Right atrium auricular region (tissue), 2 donors: ENCODE measurements at regions not wholly inside any gene's neighbourhood (a gene's known extent, or its start where the extent isn't known, plus 50 kb on each side); places are given as distances from the start of the nearest gene placed in this dataset.

Experiments used
- DNase-seq: peaks from one replicate; pipeline ENCODE4 v3.0.0-alpha.2; 2019; ENCODE audit warnings: low spot score
- H3K27ac ChIP-seq, 2 donors: fragments of 200-600 bp; sonication (generic); 1 replicate in 1 of 2; 2 replicates in 1 of 2; pipeline ENCODE4 v1.5.1; 2016 to 2019
- H3K27me3 ChIP-seq, 2 donors: fragments of 200-600 bp; sonication (generic); one replicate each; pipeline versions ENCODE4 v1.5.1 to v1.6.0; 2017 to 2019
- H3K36me3 ChIP-seq: fragments of 200-600 bp; sonication (generic); one replicate; pipeline ENCODE4 v1.5.1; 2016
- H3K4me1 ChIP-seq, 2 donors: fragments of 200-600 bp; sonication (generic); one replicate each; pipeline versions ENCODE4 v1.5.1 to v1.6.0; 2017 to 2019
- H3K4me3 ChIP-seq, 2 donors: fragments of 200-600 bp; sonication (generic); 1 replicate in 1 of 2; 2 replicates in 1 of 2; pipeline ENCODE4 v1.5.1; 2017 to 2019; ENCODE audit warnings: mild to moderate bottlenecking in 1 of 2, moderate library complexity in 1 of 2
- H3K9me3 ChIP-seq, 2 donors: fragments of 200-600 bp; sonication (generic); one replicate each; pipeline ENCODE4 v1.5.1; 2019
- TF ChIP-seq, protein P1 (sequence below), 2 donors: fragments of 200-600 bp; sonication (generic); IDR thresholded peaks; one replicate each; pipeline ENCODE4 v1.5.1; 2019; ENCODE audit warnings: antibody characterized with exemption in 2 of 2

DNA sequence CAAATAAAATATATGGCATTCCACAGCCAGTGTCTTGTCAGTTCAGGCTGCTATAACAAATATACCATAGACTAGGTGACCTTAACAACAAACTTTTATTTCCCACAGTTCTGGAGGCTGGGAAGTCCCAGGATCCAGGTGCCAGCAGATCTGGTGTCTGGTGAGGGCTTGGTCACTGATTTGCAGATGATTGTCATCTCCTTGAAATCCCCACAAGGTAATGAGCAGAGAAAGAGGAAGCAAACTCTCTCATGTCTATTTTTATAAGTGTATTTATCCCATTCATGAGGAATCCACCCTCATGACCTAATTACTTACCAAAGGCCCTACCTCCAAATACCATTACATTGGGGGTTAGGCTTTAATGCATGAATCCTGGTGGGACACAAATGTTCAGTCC is 663.2 kb downstream of the TLR4 start:
- Histone ChIP-seq H3K4me3 (no peak overlapping the region), H3K4me1 (no peaks in the 10 kb centered on the region)
- TF ChIP-seq, protein P1, sequence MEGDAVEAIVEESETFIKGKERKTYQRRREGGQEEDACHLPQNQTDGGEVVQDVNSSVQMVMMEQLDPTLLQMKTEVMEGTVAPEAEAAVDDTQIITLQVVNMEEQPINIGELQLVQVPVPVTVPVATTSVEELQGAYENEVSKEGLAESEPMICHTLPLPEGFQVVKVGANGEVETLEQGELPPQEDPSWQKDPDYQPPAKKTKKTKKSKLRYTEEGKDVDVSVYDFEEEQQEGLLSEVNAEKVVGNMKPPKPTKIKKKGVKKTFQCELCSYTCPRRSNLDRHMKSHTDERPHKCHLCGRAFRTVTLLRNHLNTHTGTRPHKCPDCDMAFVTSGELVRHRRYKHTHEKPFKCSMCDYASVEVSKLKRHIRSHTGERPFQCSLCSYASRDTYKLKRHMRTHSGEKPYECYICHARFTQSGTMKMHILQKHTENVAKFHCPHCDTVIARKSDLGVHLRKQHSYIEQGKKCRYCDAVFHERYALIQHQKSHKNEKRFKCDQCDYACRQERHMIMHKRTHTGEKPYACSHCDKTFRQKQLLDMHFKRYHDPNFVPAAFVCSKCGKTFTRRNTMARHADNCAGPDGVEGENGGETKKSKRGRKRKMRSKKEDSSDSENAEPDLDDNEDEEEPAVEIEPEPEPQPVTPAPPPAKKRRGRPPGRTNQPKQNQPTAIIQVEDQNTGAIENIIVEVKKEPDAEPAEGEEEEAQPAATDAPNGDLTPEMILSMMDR (IDR thresholded peaks at IDR 0.05), result no peak

GRCh38 chr9:118384531-118385100 is 680.4 kb downstream of the TLR4 start:
- no peaks in the 10 kb centered on the region for H3K27me3 ChIP-seq
- TF ChIP-seq, protein P1 (IDR thresholded peaks at IDR 0.05), result no peak

More for the DNA sequence above, 663.2 kb downstream of the TLR4 start:
- Histone ChIP-seq H3K36me3 (no peaks in the 10 kb centered on the region), H3K27me3 (no peaks in the 10 kb centered on the region), H3K27ac (no peak overlapping the region), H3K9me3 (no peaks in the 10 kb centered on the region)
- DNase-seq, result no peak

GRCh38 chr9:118395415-118395814 is 691.2 kb downstream of the TLR4 start:
- Histone ChIP-seq H3K4me1 (no peaks in the 10 kb centered on the region), H3K27me3 (no peaks in the 10 kb centered on the region), H3K36me3 (no peaks in the 10 kb centered on the region), H3K27ac (no peak overlapping the region), H3K4me3 (no peak overlapping the region), H3K9me3 (no peaks in the 10 kb centered on the region)
- TF ChIP-seq, protein P1 (IDR thresholded peaks at IDR 0.05), result no peak
- DNase-seq, result no peak

More at GRCh38 chr9:118384531-118385100, 680.4 kb downstream of the TLR4 start:
- H3K36me3 ChIP-seq, result no peaks in the 10 kb centered on the region
- no peaks in the 10 kb centered on the region for H3K4me1 ChIP-seq
- no peak overlapping the region for H3K27ac ChIP-seq
- H3K9me3 ChIP-seq, result no peaks in the 10 kb centered on the region
- no peak for DNase-seq
- H3K4me3 ChIP-seq, result no peak overlapping the region

DNA sequence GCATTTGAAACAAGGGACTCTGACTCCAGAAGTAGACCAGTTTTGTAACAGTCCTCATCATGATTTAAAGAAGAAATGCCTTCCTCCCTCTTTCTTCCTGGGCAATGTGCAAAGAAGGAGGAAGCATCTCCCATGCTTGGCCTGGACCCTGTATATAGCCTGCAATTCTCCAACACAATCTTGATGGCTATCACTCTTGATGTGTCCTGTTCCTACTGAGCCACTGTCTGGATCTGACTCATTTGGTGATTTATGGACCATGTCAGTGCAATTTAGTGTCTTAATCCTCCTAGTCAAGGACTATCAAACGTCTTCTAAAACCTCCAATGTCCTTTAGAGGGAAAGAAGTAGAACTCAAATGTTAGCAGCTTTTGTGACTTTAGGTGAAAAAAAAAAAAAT is 697.3 kb downstream of the TLR4 start:
- Histone ChIP-seq H3K36me3 (no peaks in the 10 kb centered on the region), H3K9me3 (no peaks in the 10 kb centered on the region), H3K4me3 (no peak overlapping the region), H3K27me3 (no peaks in the 10 kb centered on the region), H3K4me1 (no peaks in the 10 kb centered on the region), H3K27ac (no peak overlapping the region)
- TF ChIP-seq, protein P1 (IDR thresholded peaks at IDR 0.05), result no peak
- DNase-seq, result no peak

- no peaks in the 10 kb centered on the region for H3K9me3 ChIP-seq
- no peaks in the 10 kb centered on the region for H3K36me3 ChIP-seq
- DNase-seq, result no peak
- no peaks in the 10 kb centered on the region for H3K27me3 ChIP-seq
- TF ChIP-seq, protein P1 (IDR thresholded peaks at IDR 0.05), result no peak
- no peak overlapping the region for H3K27ac ChIP-seq
- no peak overlapping the region for H3K4me3 ChIP-seq
- peaks cover 0 to 7% of the 10 kb centered on the region in 2 donors for H3K4me1 ChIP-seq
Observed at GRCh38 chr9:118414676-118415075, 710.5 kb downstream of the TLR4 start.
